Erythroblast (primary cell): ENCODE measurements at regions not wholly inside any gene's neighbourhood (a gene's known extent, or its start where the extent isn't known, plus 50 kb on each side); places are given as distances from the start of the nearest gene placed in this dataset.

Experiments
- GATA1 ChIP-seq: IDR thresholded peaks from 2 replicates; pipeline ENCODE4 v1.6.1; 2011; ENCODE audit warnings: low read depth, mild to moderate bottlenecking, control low read depth, low read length, moderate library complexity
- POLR2A ChIP-seq: IDR thresholded peaks from 2 replicates; pipeline ENCODE4 v1.6.1; 2011; ENCODE audit warnings: mild to moderate bottlenecking, low read length

- TF ChIP-seq POLR2A (no peak), GATA1 (no peak)
Measured at GRCh38 chr11:33952805-33953204, 60.9 kb upstream of the LMO2 start.
